Osteoblast (primary cell): ENCODE measurements at regions not wholly inside any gene's neighbourhood (a gene's known extent, or its start where the extent isn't known, plus 50 kb on each side); places are given as distances from the start of the nearest gene placed in this dataset.

Source experiments
- DNase-seq: peaks from one replicate; pipeline ENCODE4 v3.0.0; 2011; ENCODE audit warnings: low spot score, mixed read lengths; ENCODE audit not compliant: insufficient read length; ENCODE audit errors: missing footprints
- H2AFZ ChIP-seq: 2 replicates; pipeline ENCODE4 v1.6.0; 2011; ENCODE audit warnings: mild to moderate bottlenecking, low read length
- H3K27ac ChIP-seq: 2 replicates; pipeline ENCODE4 v1.5.1; 2011; ENCODE audit warnings: mild to moderate bottlenecking, low read depth, low read length, moderate library complexity
- H3K27me3 ChIP-seq: 2 replicates; pipeline ENCODE4 v1.6.0; 2012; ENCODE audit warnings: mild to moderate bottlenecking, control low read depth, inconsistent platforms, low read length, moderate library complexity; ENCODE audit not compliant: insufficient read depth
- H3K36me3 ChIP-seq: 2 replicates; pipeline ENCODE4 v1.5.1; 2011; ENCODE audit warnings: mild to moderate bottlenecking, low read length, control low read depth, moderate library complexity; ENCODE audit not compliant: insufficient read depth
- H3K4me1 ChIP-seq: 2 replicates; pipeline ENCODE4 v1.5.1; 2011; ENCODE audit warnings: mild to moderate bottlenecking, low read length, control low read depth, moderate library complexity; ENCODE audit not compliant: insufficient read depth
- H3K4me2 ChIP-seq: 2 replicates; pipeline ENCODE4 v1.6.0; 2011; ENCODE audit warnings: mild to moderate bottlenecking, low read length; ENCODE audit not compliant: insufficient read depth
- H3K4me3 ChIP-seq: fragments of 200-600 bp; sonication (generic); 3 replicates; pipeline ENCODE4 v1.5.1; 2012; ENCODE audit warnings: mild to moderate bottlenecking, low read length, inconsistent platforms; ENCODE audit not compliant: insufficient read depth
- H3K79me2 ChIP-seq: 2 replicates; pipeline ENCODE4 v1.6.0; 2012; ENCODE audit warnings: mild to moderate bottlenecking, low read length, control low read depth, inconsistent platforms; ENCODE audit not compliant: insufficient read depth
- H3K9me3 ChIP-seq: 2 replicates; pipeline ENCODE4 v1.5.1; 2011; ENCODE audit warnings: low read depth, low read length, control low read depth
- H4K20me1 ChIP-seq: 2 replicates; pipeline ENCODE4 v1.6.0; 2012; ENCODE audit warnings: mild to moderate bottlenecking, low read length, control low read depth; ENCODE audit not compliant: insufficient read depth
- TF ChIP-seq, protein P1 (sequence below): IDR thresholded peaks from 2 replicates; pipeline ENCODE4 v1.5.1; 2011; ENCODE audit warnings: mild to moderate bottlenecking, low read depth, low read length, moderate library complexity; ENCODE audit errors: extremely low read depth

- no peak overlapping the region for H2AFZ ChIP-seq
- TF ChIP-seq, protein P1, sequence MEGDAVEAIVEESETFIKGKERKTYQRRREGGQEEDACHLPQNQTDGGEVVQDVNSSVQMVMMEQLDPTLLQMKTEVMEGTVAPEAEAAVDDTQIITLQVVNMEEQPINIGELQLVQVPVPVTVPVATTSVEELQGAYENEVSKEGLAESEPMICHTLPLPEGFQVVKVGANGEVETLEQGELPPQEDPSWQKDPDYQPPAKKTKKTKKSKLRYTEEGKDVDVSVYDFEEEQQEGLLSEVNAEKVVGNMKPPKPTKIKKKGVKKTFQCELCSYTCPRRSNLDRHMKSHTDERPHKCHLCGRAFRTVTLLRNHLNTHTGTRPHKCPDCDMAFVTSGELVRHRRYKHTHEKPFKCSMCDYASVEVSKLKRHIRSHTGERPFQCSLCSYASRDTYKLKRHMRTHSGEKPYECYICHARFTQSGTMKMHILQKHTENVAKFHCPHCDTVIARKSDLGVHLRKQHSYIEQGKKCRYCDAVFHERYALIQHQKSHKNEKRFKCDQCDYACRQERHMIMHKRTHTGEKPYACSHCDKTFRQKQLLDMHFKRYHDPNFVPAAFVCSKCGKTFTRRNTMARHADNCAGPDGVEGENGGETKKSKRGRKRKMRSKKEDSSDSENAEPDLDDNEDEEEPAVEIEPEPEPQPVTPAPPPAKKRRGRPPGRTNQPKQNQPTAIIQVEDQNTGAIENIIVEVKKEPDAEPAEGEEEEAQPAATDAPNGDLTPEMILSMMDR = no peak
- no peak overlapping the region for H3K27ac ChIP-seq
- H3K4me2 ChIP-seq = no peak overlapping the region
- no peaks in the 10 kb centered on the region for H4K20me1 ChIP-seq
- H3K4me1 ChIP-seq = no peaks in the 10 kb centered on the region
- H3K27me3 ChIP-seq = no peaks in the 10 kb centered on the region
- H3K79me2 ChIP-seq = no peaks in the 10 kb centered on the region
- no peak for DNase-seq
- H3K4me3 ChIP-seq = no peak overlapping the region
- no peaks in the 10 kb centered on the region for H3K36me3 ChIP-seq
- H3K9me3 ChIP-seq = no peaks in the 10 kb centered on the region
These were observed 158.2 kb upstream of the TMEM229A start for GRCh38 chr7:124191030-124191429.

- no peak for DNase-seq
- H3K27ac ChIP-seq = no peak overlapping the region
These were observed 155.7 kb upstream of the TMEM229A start for GRCh38 chr7:124188576-124188975.

DNA sequence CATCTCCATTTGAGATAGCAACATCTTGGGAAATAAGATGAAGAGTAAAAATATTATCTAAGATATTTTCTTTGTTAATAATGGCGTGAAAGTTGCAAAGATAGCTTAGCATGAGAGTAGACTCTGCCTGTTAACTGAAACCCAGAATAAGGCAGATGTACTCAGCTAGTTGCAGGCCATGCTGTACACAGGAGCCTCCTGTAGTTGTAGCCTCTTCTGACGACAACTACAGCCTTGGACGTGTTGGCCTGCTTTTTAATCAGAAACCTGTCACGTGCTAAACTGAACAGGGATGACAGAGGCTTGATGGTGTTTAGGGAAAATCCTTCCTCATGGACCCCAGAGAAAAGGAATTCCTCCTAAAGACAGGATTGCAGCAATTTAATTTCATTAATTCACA, 155.1 kb upstream of the TMEM229A start:
- no peaks in the 10 kb centered on the region for H4K20me1 ChIP-seq
- TF ChIP-seq, protein P1 = no peak
- no peaks in the 10 kb centered on the region for H3K9me3 ChIP-seq

More at GRCh38 chr7:124188576-124188975, 155.7 kb upstream of the TMEM229A start:
- Histone ChIP-seq H3K4me1 (no peaks in the 10 kb centered on the region), H4K20me1 (no peaks in the 10 kb centered on the region), H3K79me2 (no peaks in the 10 kb centered on the region), H3K4me2 (no peak overlapping the region), H3K4me3 (no peak overlapping the region), H3K9me3 (no peaks in the 10 kb centered on the region), H2AFZ (no peak overlapping the region), H3K36me3 (no peaks in the 10 kb centered on the region), H3K27me3 (no peaks in the 10 kb centered on the region)
- TF ChIP-seq, protein P1 = no peak

DNA sequence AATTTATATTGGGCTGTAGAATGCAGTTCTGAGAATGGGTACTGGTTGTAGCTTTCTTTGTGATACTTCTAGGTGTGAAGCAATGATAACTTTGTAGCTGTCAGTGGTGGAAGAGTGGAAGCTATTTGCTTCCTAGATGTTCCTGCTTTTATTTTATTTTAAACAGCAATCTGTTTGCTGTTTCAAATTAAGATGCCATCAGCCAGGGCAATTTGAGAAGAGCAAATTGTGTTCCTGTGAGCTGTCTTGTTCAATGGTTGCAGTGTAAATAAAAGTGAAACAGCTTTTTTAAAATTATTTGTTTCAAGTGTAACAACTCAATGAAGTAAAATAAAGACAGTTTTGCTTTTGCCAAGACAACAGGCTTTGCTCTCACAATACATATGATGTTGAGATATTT, 150.8 kb upstream of the TMEM229A start:
- DNase-seq = no peak
- no peak overlapping the region for H3K27ac ChIP-seq
- H4K20me1 ChIP-seq = no peaks in the 10 kb centered on the region
- no peaks in the 10 kb centered on the region for H3K36me3 ChIP-seq
- no peak overlapping the region for H3K4me3 ChIP-seq
- H3K4me2 ChIP-seq = no peak overlapping the region
- H3K4me1 ChIP-seq = no peaks in the 10 kb centered on the region
- no peak overlapping the region for H2AFZ ChIP-seq
- no peaks in the 10 kb centered on the region for H3K27me3 ChIP-seq
- H3K79me2 ChIP-seq = no peaks in the 10 kb centered on the region
- no peaks in the 10 kb centered on the region for H3K9me3 ChIP-seq
- TF ChIP-seq, protein P1 = no peak

More for the DNA sequence above, 155.1 kb upstream of the TMEM229A start:
- Histone ChIP-seq H3K36me3 (no peaks in the 10 kb centered on the region), H3K79me2 (no peaks in the 10 kb centered on the region), H3K27me3 (no peaks in the 10 kb centered on the region), H3K4me3 (no peak overlapping the region), H3K27ac (no peak overlapping the region), H3K4me1 (no peaks in the 10 kb centered on the region), H3K4me2 (no peak overlapping the region), H2AFZ (no peak overlapping the region)
- no peak for DNase-seq
